HG03045 (cell line): ENCODE measurements at regions not wholly inside any gene's neighbourhood (a gene's known extent, or its start where the extent isn't known, plus 50 kb on each side); places are given as distances from the start of the nearest gene placed in this dataset.

Experiments
- ATAC-seq: cut with Tn5 transposase; IDR thresholded peaks from one replicate; pipeline ENCODE4 v1.9.1; 2021; ENCODE audit warnings: mild to moderate bottlenecking, moderate library complexity; ENCODE audit not compliant: unreplicated experiment

- ATAC-seq: no peak
Measured at GRCh38 chr13:72180253-72180952, 313.4 kb upstream of the DACH1 start.

DNA sequence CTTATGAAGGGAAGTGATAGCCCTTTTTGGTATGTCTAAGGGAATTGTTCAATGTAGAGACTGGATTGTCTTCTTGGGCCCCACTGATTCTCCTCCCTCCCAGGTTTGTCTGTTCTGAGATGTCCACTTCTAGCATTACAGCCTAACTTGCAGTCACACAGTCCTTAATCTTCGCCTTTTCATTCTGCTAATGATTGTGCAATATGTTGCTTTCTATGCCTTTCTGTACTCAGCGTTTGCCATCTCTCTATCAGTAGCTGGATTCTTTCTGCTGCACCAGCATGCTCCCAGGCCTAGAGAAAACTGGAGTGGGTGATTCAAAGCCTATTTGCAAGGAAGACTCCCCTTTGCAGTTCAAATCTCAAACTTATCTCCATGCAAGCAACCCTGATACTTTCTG, 307.5 kb upstream of the DACH1 start:
- ATAC-seq: no peak

GRCh38 chr13:72170571-72170970, 303.6 kb upstream of the DACH1 start:
- ATAC-seq: no peak

DNA sequence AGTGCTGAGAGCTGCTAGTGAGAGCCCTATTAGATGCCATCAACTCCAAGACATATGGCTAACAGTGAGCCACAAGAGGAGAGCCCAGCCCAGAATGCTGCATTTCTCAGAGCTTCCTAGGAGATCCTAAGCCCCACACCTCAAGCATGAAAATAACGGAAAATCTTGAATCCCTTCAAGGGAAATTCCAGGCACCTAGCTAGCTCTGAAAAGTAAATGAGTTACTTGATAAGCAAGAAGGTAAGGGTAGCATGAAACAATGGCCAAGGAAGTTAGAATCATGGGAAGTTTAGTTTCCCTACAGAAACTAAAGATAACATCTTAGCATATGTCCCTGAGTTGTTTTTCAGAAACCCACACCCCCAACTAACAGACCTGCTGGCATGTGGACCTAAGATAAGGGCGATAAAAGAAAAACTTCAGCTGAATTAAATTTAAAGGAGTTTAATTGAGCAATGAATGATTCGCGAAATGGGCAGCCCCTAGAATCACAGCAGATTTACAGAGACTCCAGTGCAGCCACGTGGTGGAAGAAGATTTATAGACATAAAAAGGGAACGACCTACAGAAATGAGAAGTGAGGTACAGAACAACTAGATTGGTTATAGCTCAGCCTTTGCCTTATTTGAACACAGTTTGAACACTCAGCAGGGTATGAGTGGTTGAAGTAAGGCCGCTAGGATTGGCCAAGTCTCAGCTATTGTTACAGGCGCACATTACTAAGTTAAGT, 301.3 kb upstream of the DACH1 start:
- no peak for ATAC-seq

- ATAC-seq: no peak
Measured at GRCh38 chr13:72166102-72166650, 299.2 kb upstream of the DACH1 start.

DNA sequence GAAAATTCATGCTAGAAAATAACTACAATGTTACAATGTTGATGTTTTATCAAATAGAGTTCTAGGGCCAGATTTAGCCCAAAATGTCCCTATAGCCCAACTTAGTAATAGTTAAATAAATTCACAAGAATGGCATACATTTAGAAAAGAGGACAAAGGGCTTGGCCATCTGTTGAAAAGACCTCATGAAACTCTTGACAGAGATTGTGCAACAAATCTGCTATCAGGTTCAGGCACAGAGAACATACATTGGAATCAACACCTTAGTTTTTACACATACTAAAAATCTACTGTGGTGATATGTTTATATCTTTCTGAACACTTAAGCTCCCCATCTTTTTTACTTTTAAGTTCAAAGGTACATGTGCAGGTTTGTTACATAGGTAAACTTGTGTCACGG, 298.3 kb upstream of the DACH1 start:
- ATAC-seq: no peak

DNA sequence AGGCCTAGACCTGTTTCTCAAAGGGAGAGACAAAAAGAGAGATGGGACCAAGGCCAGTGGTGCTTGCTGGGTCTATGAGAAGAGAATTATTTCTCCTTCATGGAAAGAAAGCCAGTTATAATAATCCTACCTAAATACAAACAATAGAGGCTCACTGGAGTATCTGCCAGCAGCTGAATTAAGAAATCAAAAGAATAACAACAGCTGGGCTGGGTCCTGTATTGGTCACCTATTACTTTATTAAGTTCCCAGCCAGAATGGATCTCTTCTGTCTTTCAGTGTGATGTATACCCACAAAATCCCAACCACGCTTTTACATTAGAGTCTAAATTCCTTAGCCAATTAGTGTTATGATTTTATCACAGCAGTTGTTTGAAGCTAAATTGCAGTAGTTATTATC, 297.8 kb upstream of the DACH1 start:
- no peak for ATAC-seq

GRCh38 chr13:72163678-72164077, 296.7 kb upstream of the DACH1 start:
- ATAC-seq: no peak

DNA sequence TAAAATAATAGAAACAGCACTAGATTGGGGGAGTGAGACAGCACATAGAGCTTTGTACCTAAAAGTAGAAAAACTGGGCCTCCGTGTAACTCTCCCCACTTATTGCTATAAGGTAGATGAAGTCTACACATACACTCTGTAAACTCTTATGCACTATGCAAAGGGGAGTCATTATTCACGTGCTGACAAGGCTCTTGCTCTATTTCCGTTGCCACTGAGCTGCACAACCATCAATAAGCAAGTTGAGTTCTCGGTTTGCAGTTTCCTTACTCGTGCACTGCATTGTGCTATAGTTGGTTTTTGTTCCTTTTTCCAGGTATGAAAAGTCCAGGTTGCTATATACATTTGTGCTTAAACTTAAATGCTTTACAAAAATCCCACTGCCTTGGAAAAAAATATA, 294.0 kb upstream of the DACH1 start:
- ATAC-seq: no peak

- ATAC-seq: no peak
Measured at GRCh38 chr13:72156760-72157159, 289.8 kb upstream of the DACH1 start.

- ATAC-seq: no peak
Measured at GRCh38 chr13:72153272-72153671, 286.3 kb upstream of the DACH1 start.

DNA sequence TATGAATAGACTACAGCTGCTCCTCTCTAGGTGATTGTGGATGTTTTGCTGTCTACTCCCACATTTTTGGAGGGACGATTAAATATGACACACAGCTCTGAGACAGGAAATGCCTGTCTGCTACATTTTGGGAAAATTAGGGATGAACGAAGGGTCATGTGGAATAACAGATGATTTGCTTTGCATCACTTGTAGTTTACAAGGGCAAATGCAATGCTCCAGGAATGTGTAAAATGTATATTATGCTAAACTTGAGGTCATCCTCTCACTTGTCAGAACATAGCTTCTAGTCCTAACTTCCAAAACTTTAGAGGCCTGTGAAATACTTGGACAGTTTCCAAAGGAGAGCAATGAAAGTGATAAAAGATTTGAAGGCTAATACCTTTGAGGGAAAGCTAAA, 284.2 kb upstream of the DACH1 start:
- no peak for ATAC-seq

DNA sequence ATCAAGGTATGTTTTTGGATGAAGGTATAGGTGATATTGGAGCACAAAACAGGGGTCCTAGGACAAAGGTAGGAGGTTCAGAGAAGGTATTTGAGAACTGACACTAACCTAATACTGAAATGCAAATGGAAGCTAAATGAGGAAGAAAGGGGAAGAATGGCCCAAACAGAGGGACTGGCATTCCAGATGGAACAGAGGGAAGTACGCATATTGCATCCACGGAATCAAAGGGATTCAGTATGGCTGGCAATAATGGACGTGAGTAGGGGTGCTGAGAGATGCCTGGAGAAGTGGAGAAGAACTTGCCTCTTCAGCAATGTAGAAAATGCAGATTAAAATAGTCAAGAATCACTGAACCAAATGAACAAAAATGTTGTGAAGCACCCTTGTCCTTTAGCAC, 283.5 kb upstream of the DACH1 start:
- no peak for ATAC-seq

DNA sequence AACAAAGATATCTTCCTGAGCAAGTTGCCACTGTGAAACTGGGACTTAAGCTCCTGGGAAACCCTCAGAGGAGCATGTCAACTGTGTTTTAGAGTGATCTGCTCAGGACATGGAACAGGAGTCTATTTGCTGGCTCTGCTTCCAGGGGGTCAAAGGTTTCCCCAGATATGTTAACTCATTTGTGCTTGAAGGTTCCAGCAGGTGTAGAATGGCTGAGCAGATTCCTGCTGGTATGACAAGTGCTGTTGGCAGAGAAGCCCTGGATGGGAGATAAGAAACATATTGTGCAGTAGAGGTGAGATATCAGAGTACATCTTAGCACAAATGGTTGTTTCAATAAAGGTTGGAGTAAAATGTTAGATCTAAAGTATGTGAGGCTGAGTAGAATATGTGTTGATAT, 282.7 kb upstream of the DACH1 start:
- no peak for ATAC-seq

GRCh38 chr13:72146816-72147215, 279.8 kb upstream of the DACH1 start:
- ATAC-seq: no peak

- ATAC-seq: no peak
Measured at GRCh38 chr13:72145383-72145782, 278.4 kb upstream of the DACH1 start.

- ATAC-seq: no peak
Measured at GRCh38 chr13:72144636-72145035, 277.6 kb upstream of the DACH1 start.

- ATAC-seq: no peak
Measured at GRCh38 chr13:72141855-72142519, 275.0 kb upstream of the DACH1 start.

DNA sequence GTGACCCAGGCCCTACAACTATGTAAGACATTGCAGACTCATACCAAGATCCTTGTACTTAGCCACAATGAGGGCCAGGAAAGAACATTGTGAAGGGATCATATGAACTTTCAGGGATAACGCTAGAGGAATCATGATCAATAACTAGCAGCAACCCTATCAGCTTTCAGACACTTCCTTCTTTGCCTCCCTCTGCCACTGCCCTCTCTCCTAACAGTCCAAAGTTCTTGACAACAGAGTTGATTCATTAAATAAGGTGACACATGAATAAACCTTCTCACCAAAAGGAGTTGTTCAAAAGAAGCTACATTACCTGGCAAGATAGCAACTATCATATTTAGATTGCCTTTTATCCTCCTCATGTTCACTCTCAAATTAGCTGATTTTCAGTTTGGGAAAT, 272.2 kb upstream of the DACH1 start:
- ATAC-seq: no peak

GRCh38 chr13:72132075-72132474, 265.1 kb upstream of the DACH1 start:
- ATAC-seq: no peak

GRCh38 chr13:72129117-72129516, 262.1 kb upstream of the DACH1 start:
- no peak for ATAC-seq

- no peak for ATAC-seq
Measured at GRCh38 chr13:72127031-72127430, 260.0 kb upstream of the DACH1 start.
